ENCODE measurements at regions not wholly inside any gene's neighbourhood (a gene's known extent, or its start where the extent isn't known, plus 50 kb on each side); places are given as distances from the start of the nearest gene placed in this dataset.

DNA sequence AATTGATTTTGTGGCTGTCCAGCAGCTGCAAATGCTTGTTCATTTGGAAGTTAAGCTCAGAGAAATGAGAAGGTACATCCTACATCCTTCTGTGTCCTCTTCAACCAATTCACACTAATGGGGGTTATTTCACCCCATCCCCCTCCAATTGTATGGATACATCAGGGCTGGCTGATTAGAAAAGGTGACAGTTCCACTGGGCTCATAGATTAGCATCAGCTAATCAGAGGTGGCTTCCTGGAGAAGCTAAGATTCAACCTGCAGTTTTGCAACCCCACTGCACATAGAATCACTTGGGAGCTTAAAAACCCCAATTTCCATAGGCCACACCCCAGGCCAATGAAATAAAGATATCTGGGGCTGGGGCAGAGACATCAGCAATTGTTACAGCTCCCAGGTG is 217.7 kb upstream of the TLE3 start:
- POLR2A ChIA-PET = no interaction called here
- CTCF ChIA-PET = no interaction called here

DNA sequence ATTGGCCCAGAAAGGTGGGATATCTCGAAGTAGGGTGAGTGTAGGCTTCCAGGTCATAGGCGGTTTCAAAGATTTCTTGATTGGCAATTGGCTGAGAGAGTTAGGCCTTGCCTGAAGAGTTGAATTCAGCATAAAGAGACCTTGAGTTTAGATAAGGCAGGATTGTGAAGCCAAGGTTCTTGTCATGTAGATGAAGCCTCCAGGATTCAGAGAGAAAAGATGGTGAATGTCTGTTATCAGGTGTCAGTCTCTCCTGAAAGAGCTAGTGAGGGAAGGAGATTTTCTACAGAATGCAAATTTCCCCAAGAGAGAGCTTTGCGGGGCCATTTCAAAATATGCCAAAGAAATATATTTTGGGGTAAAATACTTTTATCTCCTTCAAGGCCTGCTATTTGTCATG is 217.0 kb upstream of the TLE3 start:
- CTCF ChIA-PET = no interaction called here
- POLR2A ChIA-PET = no interaction called here

DNA sequence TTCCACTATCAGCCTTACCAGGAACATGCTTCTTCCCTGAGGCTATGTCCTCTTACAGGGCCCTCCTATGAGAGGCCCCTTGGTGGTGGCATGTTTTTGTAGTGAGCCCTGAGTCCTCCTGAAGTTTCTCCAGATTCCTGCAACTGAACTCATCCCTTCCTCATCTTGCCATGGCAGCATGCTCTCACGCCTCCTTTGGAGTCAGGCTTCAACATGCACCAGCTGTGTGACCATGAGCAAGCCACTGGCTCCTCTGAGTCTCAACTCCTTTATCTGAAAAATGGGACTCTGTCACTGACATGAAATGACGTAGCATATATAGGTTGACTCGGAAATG is 216.3 kb upstream of the TLE3 start:
- POLR2A ChIA-PET = no interaction called here
- CTCF ChIA-PET = no interaction called here

DNA sequence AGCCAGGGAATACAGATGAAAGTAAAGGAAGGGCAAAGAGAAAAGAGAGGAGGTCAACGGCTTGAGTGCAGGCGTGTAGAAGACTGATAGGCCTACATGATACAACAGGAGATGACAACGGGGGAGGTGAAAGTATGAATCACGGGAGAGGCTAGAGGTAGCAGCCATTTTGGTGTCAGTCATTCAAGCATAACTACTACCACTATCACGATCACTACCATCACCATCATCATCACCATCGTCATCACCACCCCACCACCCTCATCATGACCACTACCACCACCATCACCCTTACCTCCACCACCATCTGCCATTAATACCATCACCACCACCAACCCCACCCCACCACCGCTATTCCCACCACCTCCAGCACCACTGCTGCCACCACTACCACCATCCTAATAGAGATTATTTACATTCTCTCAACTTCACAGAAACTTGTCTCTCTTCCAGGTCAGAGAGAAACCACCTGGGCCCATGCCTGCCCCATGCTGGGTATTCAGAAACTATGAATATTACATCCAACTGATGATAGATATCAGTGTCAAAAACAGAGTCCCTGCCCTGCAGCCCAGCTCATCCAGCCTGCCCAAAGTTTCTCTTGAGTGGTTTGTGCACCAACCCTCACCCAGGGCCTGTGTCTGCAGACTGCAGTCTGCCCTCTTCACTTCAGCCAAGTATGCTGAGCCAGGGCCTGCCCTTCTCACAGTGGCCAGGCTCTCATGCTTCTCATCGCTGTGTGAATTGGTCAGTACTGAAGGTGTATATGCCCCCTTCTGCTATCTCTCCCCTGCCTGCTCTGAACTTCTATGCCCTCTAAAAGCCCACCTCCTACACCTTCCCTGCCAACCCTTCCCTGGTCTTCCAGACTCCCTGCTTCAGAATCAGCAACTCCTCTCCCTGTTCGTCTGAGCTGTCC is 215.6 kb upstream of the TLE3 start:
- ChIA-PET POLR2A (no interaction called here), CTCF (no interaction called here)

DNA sequence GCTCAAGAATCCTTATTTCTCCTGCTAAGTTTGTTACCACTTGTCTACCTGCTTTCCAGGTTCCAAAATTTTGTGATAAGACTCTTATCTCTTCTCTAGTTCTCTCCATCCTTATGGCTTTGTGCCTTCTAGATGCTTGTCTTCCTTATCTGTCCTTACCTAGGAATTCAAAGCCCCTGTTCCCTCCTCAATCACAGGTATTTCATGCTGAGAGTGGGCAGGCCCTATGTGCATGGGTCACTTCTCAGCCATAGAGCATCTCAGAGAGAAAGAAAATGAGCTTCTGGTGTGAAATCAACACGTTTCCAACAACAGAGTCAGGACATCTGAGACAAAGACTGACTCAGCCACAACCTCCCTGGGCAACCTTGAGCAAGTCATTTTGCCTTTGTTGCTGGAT is 214.1 kb upstream of the TLE3 start:
- POLR2A ChIA-PET = no interaction called here
- CTCF ChIA-PET = no interaction called here

DNA sequence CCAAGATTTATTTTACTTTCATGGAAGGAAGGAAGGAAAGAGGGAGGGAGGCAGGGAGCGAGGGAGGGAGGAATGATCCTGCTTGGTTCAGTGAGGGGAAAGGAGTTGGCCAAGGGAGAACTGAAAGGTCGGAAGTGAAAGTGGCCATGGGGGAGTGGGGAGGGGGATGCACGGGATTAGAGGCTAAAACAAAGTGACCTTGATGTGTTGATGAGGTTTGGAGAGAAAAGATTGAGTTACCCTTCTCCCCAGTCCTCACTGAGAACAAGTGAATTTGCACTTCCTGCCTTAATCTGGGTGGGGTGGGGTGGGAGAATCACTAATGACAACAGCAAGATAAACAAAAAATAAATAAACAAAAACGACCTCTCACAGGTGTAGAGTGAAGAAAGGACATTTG is 212.0 kb upstream of the TLE3 start:
- POLR2A ChIA-PET = no interaction called here
- CTCF ChIA-PET = interaction anchor here (0.9 kb wide), 1 partner anchor 157 kb away, joined by 3 read pairs; no protein-coding TSS in a partner anchor

DNA sequence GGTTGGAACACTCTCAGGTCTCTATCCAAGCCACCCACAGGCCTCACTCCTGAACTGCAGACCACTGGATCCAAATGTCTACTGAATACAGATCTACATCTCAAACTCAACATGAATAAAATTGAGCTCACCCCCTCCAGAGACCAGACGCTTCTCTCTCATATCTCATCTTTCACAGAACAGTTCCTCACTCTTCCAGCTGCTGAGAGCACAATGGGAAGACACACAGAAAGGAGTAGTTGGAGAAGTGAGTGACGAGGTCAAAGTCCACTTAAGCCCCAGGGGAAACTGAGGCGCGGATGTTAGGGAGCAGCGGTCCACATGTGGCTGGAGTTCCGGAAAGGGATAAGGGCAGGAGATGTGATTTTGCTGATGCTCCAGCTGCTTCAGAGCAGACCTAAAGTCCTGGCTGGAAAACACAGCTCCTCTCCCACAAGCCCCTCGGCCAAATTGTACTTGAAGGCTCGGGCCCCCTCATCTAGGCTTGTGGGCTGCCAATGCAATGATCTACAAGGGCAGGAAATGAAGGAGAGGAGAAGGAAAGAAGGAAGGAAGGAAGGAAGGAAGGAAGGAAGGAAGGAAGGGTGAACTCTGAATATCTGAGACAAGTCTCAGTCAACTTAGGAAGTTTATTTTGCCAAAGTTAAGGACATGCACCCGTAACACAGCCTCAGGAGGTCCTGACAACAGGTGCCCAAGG is 211.2 kb upstream of the TLE3 start:
- ChIA-PET CTCF (interaction anchor here (0.9 to 1.5 kb wide), 2 partner anchors 49 to 158 kb away, joined by 3 to 4 read pairs; no protein-coding TSS in a partner anchor), POLR2A (no interaction called here)

DNA sequence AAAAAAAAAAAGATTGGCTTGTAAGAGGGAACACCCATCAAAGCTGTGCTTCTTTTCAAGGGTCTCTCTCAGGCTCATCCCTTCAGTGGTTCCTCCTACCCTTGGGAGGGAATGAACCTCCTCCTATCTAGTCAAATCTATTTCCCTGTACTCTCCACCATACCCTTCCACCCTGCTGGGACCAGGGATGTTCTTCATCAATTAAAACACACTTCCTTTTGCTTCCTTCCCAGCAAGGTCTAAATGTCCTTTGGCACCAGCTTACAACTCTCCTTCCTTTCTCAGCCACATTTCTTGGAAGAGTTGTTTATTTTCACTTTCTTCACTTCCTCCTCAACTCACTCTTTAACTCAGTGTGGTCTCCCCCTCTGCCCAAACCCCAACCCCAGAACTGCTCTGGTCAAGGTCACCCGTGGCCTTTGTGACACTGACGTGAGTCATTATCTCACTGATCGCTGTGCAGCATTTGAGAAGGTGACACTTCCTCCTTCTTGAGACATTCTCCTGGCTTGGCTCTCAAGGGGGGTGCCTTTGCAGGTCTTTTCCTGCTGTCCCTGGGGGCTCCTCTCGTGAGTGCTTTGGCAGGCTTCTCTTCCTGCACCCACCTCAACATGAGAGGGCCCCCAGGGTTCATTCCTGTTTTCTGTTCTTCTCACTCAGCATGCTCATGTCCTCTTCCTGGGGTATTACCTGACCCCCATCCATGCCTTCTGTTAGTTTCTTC is 210.5 kb upstream of the TLE3 start:
- CTCF ChIA-PET = interaction anchor here (1.5 kb wide), 1 partner anchor 49 kb away, joined by 4 read pairs; no protein-coding TSS in a partner anchor
- POLR2A ChIA-PET = interaction anchor here (0.6 kb wide), 1 partner anchor 173 kb away, joined by 4 read pairs; no protein-coding TSS in a partner anchor

DNA sequence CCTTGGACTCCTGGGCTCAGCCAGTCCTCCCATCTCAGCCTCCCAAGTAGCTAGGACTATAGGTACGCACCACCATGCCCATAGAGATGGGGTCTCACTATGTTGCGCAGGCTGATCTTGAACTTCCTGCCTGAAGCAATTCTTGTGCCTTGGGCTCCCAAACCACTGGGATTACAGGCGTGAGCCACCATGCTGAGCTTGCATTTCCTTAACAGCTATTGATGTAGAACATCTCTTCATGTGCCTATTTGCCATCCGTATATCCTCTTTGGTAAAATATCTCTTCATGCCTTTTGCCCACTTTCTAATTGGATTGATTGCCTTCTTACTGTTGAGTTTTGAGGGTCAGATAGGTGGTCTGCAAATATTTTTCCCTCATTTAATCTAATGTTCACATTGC is 208.9 kb upstream of the TLE3 start:
- CTCF ChIA-PET = no interaction called here
- POLR2A ChIA-PET = no interaction called here

DNA sequence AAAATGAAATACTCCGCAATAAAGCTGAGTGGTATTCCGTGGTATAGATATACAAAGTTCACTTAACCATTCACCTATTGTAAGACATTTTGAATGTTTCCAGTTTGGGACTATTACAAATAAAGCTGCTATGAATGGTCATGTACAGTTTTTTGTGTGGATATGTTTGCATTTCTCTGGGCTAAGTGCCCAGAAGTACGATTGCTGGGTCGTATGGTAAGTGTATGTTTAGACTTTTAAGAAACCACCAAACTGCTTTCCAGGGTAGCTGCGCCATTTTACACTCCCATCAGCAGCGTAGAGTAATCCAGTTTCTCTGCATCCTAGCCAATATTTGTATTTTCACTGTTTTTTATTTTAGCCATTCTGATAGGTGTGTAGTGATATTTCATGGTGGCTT is 208.4 kb upstream of the TLE3 start:
- CTCF ChIA-PET = no interaction called here

DNA sequence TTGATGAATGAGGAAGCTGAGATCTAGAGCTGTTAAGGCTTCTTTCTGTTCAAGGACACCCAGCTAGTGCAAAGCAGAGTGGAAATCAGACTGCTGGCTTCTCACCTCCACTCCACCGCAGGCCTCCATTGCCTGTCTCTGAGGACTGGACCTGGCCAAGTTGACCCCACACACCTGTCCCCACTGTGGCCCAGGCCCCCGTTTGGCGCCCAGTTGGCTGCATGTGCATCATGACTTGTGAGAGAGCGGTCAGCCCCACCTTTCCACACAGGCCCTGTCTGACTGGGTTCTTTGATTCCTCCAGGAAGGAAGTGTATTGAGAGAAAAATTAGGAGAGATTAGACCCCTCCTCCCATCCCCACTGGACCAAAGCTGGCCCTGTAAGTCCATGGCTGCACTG is 206.3 kb upstream of the TLE3 start:
- POLR2A ChIA-PET = no interaction called here
- CTCF ChIA-PET = interaction anchor here (0.8 kb wide), 1 partner anchor 184 kb away, joined by 3 read pairs; no protein-coding TSS in a partner anchor

More for the DNA sequence above, 208.4 kb upstream of the TLE3 start:
- POLR2A ChIA-PET = no interaction called here

DNA sequence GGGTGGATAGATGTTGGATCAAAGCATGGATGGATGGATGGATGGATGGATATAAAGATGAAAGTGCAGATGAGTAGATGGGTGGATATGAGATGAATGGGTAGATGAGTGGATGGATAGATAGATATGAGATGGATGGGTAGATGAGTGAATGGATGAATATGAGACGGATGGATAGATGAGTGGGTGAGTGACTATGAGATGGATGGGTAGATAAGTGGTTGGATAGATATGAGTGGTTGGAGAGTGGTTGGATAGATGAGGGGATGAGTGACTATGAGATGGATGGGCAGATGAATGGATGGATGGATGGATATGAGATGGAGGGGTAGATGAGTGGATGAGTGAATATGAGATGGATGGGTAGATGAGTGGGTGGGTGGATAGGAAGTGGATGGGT is 204.6 kb upstream of the TLE3 start:
- POLR2A ChIA-PET = no interaction called here
- CTCF ChIA-PET = no interaction called here

DNA sequence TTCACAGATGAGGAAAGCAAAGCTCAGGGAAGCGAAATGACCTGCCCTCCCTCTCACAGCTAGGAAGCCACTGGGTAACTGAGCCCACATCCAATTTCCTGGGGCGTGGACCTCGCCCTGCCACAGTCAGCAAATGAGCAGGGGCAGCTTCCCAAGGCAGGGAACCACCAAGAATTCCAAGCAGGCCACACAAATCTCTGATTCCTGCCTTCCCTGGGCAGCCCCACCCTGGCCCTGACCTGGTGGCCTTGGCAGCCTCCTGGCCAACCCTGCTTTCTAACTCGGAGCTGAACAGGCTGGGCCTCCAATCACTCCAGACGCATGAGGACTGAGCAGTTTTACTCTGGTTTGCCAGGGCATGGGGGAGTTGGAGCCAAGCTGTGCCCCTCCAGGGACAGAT is 203.7 kb upstream of the TLE3 start:
- POLR2A ChIA-PET = interaction anchor here (1.3 to 1.5 kb wide), 3 partner anchors 124 to 185 kb away, joined by 4 read pairs; no protein-coding TSS in a partner anchor
- CTCF ChIA-PET = interaction anchor here (0.8 to 1.1 kb wide), 3 partner anchors 20 to 587 kb away, joined by 3 read pairs; no protein-coding TSS in a partner anchor

DNA sequence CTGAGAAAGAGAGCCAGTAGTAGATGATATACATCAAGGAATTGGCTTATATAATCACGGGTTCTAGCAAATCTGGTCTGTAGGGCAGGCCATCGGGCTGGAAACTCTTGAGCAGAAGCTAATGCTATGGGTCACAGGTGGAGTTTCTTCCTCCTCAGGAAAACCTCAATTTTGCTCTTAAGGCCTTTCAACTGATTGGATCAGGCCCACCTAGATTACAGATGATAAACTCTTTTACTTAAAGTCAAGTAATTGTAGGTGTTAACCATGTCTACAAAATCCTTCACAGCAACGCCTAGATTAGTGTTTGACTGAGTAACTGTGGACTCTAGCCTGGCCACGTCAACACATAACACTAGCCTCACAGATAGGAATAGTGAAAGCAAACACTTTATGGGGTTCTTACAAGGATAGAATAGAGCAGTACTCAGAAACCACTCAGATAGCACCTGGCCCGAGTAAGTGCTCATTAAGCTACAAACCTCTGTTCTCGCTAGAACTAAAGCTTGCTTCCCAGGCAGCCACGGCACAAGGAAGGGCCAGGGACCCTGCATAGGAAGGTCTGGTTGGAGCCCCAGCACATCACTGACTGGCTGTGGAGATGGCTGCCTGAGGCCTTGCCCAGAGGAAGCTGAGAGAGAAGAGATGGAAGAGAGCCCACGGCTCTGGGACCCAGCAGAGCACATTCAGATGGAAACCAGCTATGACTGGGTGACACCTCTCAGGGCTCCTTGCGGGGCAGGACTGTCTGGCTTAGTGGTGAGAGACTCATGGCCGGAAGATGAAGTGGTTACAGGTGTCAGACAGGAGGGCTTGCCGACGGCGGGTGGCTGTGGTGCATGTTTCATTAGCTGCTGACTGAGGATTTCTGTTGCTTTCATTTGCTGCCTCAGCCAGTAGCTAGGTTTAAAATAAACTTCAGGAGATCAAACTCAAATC is 202.5 kb upstream of the TLE3 start:
- POLR2A ChIA-PET = interaction anchor here (0.6 to 1.5 kb wide), 7 partner anchors 42 to 832 kb away, joined by 3 to 4 read pairs (median 3); no protein-coding TSS in a partner anchor

DNA sequence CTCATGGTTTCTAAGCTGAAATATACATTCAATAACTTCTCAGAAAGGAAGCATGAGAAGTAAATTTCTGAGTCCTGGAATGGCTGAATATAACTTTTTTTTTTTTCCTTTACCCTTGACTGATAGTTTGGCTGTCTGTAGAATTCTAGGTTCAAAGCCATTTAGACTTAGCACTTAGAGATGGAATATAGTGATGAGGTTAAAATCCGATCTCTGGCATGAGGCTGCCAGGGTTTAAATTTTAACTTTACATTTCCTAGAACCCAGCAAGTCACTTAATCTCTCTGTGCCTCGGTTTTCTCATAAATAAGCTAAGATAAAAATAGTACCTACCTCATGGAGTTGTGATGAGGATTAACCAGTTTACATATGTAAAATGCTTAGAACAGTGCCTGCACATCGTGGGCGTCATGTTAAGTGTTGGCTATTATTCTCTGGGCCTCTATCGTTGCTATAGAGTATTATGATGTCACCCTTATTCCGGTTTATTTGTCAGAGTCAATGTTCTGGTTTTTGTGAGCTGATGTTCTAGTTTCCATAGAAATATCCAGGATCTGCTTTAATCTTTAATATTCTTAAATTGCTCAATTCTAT is 199.8 kb upstream of the TLE3 start:
- POLR2A ChIA-PET = no interaction called here
- CTCF ChIA-PET = no interaction called here

More for the DNA sequence above, 202.5 kb upstream of the TLE3 start:
- CTCF ChIA-PET = interaction anchor here (0.6 to 1.1 kb wide), 7 partner anchors 19 to 1074 kb away, joined by 3 to 4 read pairs (median 3); no protein-coding TSS in a partner anchor

DNA sequence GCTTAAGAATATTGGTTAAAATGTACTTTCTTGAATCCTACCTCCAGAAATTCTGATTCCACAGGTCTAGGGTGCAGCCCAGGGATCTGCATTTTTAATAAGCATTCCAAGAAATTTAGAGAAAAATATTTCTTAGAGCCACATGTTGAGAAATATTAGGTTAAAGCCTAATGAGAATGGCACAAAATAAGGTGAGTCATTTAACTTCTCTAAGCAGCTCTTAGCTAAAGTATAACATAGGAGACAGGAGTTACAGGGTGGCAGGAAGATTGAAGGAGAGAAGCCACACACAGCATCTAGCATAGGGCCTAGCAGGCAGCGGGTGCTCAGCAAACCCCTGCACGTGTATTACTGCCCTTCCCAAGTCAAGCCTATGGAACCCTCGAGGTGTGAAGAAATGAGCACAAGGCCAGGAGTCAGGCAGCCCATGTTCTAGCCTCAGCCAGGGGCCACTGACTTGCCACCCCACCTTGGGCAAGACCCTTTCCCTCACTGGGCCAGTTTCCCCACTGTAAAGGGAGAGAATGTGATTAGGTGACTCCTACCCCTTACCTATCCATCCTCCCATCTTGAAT is 197.1 kb upstream of the TLE3 start:
- POLR2A ChIA-PET = no interaction called here

DNA sequence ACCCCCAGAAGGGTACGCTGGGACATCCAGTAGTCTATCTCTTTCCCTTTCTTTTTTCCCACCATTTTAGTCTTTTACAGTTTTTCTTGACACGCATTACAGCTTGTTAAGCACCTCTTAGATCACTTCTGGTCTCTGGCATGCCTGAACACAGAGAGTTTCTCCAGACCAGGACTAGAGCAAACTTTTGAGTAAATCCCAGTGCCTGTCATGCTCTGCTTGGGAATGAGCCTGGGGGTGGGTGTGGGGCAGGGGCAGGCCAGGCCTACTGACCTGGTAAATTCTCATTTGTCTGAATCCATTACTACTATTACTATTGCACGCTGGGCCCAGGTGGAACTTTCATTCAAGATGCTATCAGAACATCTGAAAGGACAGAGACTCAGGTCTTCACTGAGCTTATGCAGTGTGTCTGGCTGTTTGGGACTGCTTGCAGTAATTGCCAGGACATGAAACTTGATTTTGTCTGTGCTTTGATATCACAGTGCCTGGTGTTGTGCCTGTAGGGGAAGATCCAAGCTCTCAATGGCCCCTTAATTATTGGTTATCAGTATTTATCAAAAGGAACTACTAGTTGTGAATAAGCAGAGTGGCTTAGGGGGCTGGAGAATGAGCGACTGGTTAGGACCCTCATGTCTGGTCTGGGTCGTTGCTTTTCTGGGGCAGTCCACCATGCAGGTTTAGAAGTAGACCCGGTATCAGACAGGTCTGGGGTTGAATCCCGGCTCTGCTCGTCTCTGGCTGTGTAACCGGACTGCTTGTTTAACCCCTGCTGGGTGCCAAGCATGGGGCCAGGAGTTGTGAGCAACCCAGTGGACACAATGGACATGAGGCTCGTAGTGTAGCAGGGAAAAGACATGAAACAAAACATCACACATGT is 196.1 kb upstream of the TLE3 start:
- POLR2A ChIA-PET = no interaction called here
- CTCF ChIA-PET = no interaction called here

More for the DNA sequence above, 197.1 kb upstream of the TLE3 start:
- CTCF ChIA-PET = no interaction called here

All from activated CD8-positive, alpha-beta memory T cell treated with anti-CD3 and anti-CD28 coated beads for 36 hours (primary cell).